ENCODE measurements at regions not wholly inside any gene's neighbourhood (a gene's known extent, or its start where the extent isn't known, plus 50 kb on each side); places are given as distances from the start of the nearest gene placed in this dataset.

DNA sequence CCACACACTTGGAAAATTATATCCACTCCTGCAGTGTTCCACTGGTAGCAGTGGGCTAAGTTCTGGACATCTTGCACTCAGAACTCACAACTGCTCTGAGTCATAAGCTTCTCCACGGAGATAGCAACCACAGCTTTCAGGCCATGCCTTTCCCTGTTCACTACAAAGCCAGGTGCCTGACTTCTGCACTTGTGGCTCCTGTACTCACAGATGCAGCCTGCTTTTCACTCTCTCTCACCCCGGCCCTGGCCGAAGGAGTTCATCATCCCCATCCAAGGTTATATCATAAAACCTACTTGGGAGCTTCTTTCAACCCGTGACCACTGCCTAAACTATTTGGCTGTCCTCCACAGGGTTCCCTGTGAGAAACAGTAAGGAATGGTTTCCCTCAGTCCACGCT, 999.4 kb downstream of the GLUD2 start:
- Histone ChIP-seq H3K4me1 (ENCODE audit: low read length) (peaks cover 9% of the 10 kb centered on the region), H3K79me2 (ENCODE audit: low read length) (no peaks in the 10 kb centered on the region), H3K9ac (ENCODE audit: low read length) (no peak overlapping the region), H3K36me3 (replicated peaks; ENCODE audit: low read depth, low read length) (no peaks in the 10 kb centered on the region), H3K27me3 (ENCODE audit: low read depth, low read length) (no peaks in the 10 kb centered on the region), H3K27ac (ENCODE audit: low read length) (no peak overlapping the region), H2AFZ (ENCODE audit: low read depth, low read length) (no peak overlapping the region), H3K9me3 (ENCODE audit: insufficient read depth, low read length) (no peaks in the 10 kb centered on the region), H3K4me2 (ENCODE audit: low read length) (no peak overlapping the region), H4K20me1 (ENCODE audit: insufficient read depth, low read length) (no peaks in the 10 kb centered on the region), H3K4me3 (ENCODE audit: low read length) (no peak overlapping the region)
- TF ChIP-seq, protein P1, sequence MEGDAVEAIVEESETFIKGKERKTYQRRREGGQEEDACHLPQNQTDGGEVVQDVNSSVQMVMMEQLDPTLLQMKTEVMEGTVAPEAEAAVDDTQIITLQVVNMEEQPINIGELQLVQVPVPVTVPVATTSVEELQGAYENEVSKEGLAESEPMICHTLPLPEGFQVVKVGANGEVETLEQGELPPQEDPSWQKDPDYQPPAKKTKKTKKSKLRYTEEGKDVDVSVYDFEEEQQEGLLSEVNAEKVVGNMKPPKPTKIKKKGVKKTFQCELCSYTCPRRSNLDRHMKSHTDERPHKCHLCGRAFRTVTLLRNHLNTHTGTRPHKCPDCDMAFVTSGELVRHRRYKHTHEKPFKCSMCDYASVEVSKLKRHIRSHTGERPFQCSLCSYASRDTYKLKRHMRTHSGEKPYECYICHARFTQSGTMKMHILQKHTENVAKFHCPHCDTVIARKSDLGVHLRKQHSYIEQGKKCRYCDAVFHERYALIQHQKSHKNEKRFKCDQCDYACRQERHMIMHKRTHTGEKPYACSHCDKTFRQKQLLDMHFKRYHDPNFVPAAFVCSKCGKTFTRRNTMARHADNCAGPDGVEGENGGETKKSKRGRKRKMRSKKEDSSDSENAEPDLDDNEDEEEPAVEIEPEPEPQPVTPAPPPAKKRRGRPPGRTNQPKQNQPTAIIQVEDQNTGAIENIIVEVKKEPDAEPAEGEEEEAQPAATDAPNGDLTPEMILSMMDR (IDR thresholded peaks at IDR 0.05; ENCODE audit: low read depth, low read length): no peak
- TF ChIP-seq EZH2phosphoT487 (IDR thresholded peaks at IDR 0.05; ENCODE audit: low read depth): no peak

DNA sequence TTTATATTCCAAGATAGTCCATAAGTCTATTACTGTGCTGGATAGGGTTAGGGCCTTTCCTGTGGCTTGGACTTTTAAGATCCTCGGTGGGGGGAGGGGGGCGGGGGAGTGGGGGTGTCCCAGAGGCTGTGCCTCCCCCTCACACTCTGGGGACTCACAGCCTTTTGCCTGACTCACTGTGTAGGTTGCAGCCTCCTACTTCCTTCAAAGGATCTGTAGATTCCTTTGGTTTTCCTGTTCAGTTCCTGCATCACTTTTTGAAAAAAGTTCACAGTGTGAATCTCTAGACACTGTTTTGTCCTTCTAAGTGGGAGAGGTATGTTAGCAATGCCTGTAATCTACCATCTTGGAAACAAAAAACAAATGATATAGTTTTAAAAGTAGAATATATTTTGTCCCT, 999.9 kb downstream of the GLUD2 start:
- H3K4me2 ChIP-seq (ENCODE audit: low read length): no peak overlapping the region
- H3K27me3 ChIP-seq (ENCODE audit: low read depth, low read length): no peaks in the 10 kb centered on the region
- H3K79me2 ChIP-seq (ENCODE audit: low read length): no peaks in the 10 kb centered on the region
- no peak for TF ChIP-seq EZH2phosphoT487 (IDR thresholded peaks at IDR 0.05; ENCODE audit: low read depth)
- TF ChIP-seq, protein P1 (IDR thresholded peaks at IDR 0.05; ENCODE audit: low read depth, low read length): no peak
- no peak overlapping the region for H3K9ac ChIP-seq (ENCODE audit: low read length)
- no peaks in the 10 kb centered on the region for H3K9me3 ChIP-seq (ENCODE audit: insufficient read depth, low read length)
- H3K36me3 ChIP-seq (replicated peaks; ENCODE audit: low read depth, low read length): no peaks in the 10 kb centered on the region
- H3K4me1 ChIP-seq (ENCODE audit: low read length): peaks cover 4% of the 10 kb centered on the region
- H2AFZ ChIP-seq (ENCODE audit: low read depth, low read length): no peak overlapping the region
- H3K4me3 ChIP-seq (ENCODE audit: low read length): no peak overlapping the region
- no peak overlapping the region for H3K27ac ChIP-seq (ENCODE audit: low read length)
- no peaks in the 10 kb centered on the region for H4K20me1 ChIP-seq (ENCODE audit: insufficient read depth, low read length)

DNA sequence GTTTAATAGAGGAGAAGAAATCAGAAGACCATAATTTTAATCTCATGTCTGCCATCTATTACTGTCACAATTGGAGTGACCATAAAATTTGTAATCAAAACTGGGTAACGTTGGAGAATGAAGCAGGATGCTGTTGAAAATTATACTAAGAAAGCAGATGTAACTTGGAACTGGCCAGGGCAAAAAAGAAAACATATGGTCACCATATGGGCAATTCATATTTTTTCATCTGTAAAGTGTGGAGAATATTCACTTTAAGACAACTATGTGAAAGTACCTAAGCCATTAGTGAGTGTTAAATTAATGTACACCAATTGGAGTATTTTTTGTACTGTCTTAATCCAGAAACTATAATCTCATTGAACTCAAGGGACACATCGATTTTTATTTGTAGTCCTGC, 1008.0 kb downstream of the GLUD2 start:
- Histone ChIP-seq H2AFZ (ENCODE audit: low read depth, low read length) (no peak overlapping the region), H3K36me3 (replicated peaks; ENCODE audit: low read depth, low read length) (no peaks in the 10 kb centered on the region), H4K20me1 (ENCODE audit: insufficient read depth, low read length) (no peaks in the 10 kb centered on the region), H3K27me3 (ENCODE audit: low read depth, low read length) (no peaks in the 10 kb centered on the region), H3K4me3 (ENCODE audit: low read length) (no peak overlapping the region), H3K4me2 (ENCODE audit: low read length) (no peak overlapping the region), H3K9me3 (ENCODE audit: insufficient read depth, low read length) (no peaks in the 10 kb centered on the region), H3K27ac (ENCODE audit: low read length) (no peak overlapping the region), H3K4me1 (ENCODE audit: low read length) (no peaks in the 10 kb centered on the region), H3K79me2 (ENCODE audit: low read length) (no peaks in the 10 kb centered on the region), H3K9ac (ENCODE audit: low read length) (no peak overlapping the region)
- TF ChIP-seq, protein P1 (IDR thresholded peaks at IDR 0.05; ENCODE audit: low read depth, low read length): no peak
- no peak for TF ChIP-seq EZH2phosphoT487 (IDR thresholded peaks at IDR 0.05; ENCODE audit: low read depth)

DNA sequence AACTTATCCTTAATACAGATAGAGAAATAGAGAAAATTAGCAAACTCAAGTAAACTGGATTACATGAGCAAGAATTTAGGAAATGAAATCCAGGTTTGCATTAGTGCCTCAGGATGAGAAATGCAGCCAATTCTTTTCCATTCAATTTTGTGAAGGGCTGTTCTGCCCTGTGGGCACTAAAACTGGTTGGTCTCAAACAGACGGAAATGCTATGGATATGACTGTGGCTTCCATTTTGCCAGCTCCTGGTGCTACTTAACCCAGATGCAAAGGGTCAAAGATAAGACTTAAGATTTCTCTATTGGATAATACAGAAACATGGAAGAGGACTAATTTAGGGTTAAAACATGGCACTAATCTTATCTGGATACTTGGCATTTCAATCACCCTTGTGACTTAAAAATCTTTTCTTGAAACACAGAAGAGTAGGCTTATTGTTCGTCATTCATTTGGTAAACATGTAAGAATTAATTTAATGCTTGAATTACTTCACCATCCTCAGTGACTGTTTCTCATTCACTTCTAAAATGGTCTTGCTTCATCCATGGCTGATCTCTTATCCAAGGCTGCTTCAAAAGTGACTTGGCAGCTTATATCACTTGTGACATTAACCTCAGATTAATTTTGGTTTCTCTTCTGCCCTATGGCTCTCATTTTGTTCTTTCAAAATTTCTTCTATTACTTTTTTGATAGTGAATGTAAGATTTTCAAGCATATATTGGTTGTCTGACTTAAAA, 1008.7 kb downstream of the GLUD2 start:
- no peak for TF ChIP-seq EZH2phosphoT487 (IDR thresholded peaks at IDR 0.05; ENCODE audit: low read depth)
- H3K79me2 ChIP-seq (ENCODE audit: low read length): no peaks in the 10 kb centered on the region
- H3K9ac ChIP-seq (ENCODE audit: low read length): no peak overlapping the region
- H3K9me3 ChIP-seq (ENCODE audit: insufficient read depth, low read length): no peaks in the 10 kb centered on the region
- peaks cover 3% of the 10 kb centered on the region for H3K4me1 ChIP-seq (ENCODE audit: low read length)
- H3K36me3 ChIP-seq (replicated peaks; ENCODE audit: low read depth, low read length): no peaks in the 10 kb centered on the region
- no peaks in the 10 kb centered on the region for H3K27me3 ChIP-seq (ENCODE audit: low read depth, low read length)
- no peak overlapping the region for H2AFZ ChIP-seq (ENCODE audit: low read depth, low read length)
- H3K4me3 ChIP-seq (ENCODE audit: low read length): no peak overlapping the region
- no peaks in the 10 kb centered on the region for H4K20me1 ChIP-seq (ENCODE audit: insufficient read depth, low read length)
- no peak overlapping the region for H3K4me2 ChIP-seq (ENCODE audit: low read length)
- no peak overlapping the region for H3K27ac ChIP-seq (ENCODE audit: low read length)
